Hematopoietic multipotent progenitor cell treated with erythropoietin and hydrocortisone succinate and interleukin-3 and kit ligand, for 17 days (in vitro differentiated cells): ENCODE measurements at regions not wholly inside any gene's neighbourhood (a gene's known extent, or its start where the extent isn't known, plus 50 kb on each side); places are given as distances from the start of the nearest gene placed in this dataset.

ENCODE experiments used
- DNase-seq: peaks from one replicate; pipeline ENCODE4 v3.0.0-alpha.2; 2015; ENCODE audit warnings: low spot score

DNA sequence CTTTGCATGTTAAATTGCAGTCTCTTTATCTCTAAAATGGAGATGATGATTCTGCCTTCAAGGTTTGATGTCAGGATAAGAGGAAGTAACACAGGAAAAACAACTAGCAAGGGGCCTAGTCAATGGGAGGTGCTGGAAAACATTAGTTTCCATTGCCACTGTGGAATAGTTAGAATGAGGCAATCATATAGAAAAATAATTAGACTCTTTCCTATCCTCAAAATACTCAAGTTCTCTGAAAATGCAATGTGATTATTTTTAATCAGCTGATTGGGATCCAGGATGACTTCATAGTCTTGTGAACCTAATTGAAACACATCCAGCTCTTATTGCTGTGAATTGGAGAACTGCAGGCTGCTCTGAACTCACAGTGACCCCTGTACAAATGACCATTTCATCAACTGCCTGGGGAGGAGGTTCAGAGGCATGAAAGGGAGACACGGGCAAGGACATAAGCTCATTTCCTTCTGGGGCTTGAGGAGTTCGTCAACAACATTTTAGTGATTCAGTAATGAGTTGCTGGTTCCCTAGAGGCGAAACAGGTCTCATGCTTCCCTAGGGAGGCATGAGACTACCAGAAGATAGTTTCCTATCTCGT is 422.5 kb downstream of the LPIN1 start:
- no peak for DNase-seq

DNA sequence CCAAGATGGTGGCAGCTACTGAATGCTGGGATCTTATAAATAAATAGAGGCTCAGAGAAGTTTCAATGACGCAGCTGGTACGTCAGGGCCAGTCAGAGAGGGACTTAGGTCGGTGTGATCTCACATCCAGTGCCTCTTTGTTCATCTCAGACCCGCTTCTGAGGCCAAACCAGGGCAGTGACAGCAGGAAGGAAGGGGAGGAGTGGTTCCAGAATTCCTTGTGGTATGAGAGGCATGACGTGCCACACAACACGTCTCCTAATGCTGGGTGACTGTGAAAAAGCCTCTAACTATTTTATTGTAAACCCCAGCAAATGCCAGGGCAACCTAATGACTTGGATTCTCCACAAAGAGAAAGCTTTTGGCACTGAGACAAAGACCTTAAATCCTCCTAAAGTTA is 423.3 kb downstream of the LPIN1 start:
- no peak for DNase-seq

DNA sequence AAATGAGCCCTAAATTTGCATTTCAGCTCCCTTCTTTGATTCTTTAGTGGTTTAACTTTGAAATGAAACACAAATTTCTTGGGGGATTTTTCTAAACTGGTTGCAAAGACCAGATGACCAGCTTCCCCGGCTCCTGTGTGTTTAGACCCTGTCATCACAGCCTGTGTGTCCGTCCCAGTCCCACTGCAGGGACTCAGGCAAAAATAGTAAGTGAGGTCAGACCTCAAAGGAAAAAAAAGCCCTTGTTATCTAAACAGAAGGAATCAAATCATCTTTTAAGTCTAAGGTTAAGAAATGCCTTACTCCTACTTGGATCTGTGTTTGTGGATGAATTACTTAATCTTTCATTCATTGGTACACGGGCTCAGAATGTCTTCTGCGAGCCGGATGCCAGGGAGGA is 423.7 kb downstream of the LPIN1 start:
- no peak for DNase-seq

DNA sequence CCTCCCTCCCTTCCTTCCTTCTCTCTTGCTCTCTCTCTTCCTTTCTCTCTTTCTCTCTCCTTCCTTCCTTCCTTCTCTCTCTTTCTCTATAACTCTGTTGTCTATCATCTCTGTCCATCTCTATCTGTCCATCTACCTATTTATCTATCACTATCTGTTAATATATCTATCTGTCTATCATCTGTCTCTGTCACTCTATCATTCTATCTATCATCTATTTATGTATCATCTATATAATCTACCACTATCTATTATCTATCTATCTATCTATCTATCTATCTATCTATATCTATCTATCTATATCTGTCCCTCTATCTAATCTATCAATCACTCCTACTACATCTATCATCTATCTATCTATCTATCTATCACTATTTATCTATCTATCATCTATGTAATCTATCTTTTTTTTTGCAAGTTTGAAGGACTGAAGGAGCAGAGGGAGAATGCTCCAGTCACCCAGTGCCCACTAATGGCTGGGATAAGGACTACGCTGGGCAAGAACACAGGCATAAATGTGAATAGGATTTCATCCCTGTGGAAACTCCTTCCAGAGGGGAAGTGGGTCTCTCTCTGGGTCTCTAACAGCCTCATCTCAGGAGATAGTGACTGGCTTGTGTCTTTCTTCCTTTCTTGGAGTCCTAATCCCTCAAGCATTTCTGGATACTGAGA is 427.0 kb downstream of the LPIN1 start:
- no peak for DNase-seq

DNA sequence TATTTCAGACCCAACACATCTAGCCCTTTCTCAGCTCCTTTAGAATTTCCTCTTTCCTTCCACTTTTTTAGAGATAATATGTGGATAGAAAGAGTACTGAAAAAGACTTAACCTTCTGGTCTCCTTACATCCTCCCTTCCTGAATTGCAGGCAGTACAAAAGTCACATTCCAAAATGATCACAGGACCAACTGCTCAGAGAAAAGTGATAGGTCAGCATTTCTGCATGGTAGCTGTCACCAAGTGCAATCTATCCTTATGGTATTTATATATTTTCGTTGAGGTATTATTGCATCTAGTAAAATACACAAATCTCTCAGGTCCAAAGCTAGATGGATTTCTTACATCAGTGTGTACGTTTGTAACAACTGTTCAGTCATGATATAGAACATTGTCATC is 427.5 kb downstream of the LPIN1 start:
- DNase-seq, result no peak

DNA sequence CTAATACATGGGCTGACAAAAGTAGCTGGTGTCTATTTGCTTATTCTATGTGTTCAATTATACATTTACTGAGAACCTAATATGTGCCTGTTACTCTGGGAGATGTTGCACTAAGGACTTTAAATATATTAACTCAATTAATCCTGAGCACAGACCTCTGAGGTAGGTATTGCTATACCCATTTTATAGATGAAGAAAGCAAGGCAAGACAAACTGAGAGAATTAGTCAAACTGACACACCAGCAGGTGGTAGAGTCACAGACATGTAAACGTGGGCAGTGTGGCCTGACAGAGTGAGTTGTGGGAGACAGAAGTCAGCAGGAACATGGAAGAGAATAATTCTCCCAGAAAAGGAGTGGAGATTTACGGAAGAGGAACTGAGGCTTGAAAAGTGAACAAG is 428.9 kb downstream of the LPIN1 start:
- DNase-seq, result no peak

DNA sequence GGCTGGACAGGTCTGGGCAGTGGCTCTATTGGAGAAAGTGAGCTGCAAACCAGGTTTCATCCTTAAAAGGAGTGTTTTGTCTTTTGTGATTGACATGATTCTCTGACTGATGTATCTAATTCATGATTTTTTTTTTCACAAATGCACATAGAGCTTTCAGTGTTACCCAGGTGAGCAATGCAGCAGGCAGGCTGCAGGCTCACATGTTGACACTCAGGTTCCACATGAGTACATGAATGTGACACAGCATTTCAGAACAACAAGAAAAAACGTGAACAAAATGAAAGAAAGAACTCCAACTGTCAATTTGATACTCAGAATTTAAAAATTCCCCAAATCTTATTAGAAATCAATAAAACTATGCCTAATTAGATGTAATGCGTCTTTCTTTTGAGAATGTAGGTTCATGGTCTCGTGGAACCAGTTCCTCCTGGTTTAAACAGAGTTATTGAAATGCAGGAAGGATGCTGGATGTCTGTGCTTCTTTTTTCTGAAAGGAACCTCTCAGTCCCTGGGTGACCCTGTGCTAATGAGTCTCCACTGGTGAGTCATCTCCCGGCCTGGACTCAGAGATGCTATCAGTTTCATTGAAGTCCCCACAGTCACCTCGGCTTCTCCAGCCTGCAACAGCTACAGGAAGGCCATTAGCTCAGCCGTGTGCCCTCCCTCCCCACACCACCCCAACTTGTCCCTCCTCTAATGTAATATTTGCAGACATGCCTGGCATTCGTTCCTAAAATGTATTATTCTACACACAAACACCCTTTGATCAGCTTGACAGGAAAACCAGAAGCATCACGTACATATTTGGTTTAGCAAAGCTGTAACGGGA is 430.4 kb downstream of the LPIN1 start:
- DNase-seq, result no peak

DNA sequence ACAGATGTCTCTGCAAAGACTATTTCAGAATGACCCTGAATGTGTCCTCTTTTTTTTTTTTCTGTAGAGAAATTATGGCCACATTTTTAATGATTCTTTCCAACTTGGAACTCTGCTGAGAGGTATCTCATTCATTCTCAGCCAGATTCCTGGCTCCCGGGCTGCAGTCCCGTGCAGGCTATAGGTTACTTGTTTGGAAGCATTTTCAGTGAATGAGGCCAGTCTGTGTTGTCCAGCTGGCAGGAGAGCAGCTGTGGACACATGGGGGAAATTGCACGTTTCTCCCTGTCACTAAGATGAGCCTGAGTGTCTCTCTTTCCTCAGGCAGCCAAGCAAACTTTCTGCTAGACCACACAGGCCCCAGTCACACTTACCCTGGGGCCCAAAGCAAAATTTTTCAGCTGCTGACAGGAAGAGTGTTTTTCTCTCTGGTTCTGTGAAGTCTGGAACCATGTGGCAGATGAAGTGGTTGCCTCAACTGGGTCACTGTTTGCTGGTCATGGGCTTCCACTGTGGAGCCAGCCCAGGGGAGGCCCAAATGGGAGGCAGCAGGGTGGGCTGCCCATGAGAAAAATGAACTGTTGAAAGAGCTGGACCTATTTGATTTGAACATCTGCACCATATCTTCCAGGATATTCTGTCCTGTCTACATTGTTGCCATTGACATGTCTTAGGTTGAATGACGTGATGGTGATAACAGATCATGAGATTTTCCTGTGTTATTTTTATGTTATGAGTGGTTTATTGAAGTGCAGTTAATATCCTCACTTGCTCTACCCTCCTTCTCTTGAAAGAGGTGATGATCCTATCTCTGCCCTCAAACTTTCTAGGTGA is 431.2 kb downstream of the LPIN1 start:
- no peak for DNase-seq

DNA sequence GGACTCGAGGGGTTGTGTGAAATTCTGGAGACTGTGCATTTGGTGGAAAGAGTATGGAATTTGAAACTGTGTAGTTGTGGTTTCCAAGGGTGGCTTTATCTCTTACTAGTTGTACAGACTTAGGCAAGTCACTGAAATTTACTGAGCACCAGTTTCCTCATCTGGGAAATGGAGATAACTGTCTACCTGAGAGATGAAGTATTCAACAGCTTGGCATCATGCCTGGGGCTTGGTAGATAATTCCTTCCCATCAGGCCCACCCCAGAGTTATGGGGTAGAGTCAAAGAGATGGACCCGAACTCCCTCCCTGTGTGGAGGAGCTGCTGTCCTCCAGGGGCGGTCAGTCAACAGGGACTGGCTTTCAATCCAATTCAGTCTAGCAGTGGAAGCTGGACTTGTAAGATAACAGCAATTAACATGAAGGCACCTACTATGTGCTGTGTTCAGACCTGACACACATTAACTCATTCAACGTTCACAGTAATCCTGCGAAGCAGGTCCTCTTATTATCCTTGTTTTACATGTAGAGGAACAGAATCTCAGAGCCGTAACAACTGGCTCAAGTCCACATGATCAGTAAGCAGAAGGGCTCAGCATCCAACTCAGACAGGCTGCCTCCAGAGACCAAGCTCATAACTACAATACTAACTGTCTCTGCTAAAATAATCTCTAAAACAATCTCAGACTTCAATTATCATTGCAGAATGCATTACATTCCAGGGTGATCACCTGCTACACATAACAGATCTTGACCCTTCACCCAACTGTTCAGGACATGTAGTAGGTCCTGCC is 432.1 kb downstream of the LPIN1 start:
- DNase-seq, result no peak

DNA sequence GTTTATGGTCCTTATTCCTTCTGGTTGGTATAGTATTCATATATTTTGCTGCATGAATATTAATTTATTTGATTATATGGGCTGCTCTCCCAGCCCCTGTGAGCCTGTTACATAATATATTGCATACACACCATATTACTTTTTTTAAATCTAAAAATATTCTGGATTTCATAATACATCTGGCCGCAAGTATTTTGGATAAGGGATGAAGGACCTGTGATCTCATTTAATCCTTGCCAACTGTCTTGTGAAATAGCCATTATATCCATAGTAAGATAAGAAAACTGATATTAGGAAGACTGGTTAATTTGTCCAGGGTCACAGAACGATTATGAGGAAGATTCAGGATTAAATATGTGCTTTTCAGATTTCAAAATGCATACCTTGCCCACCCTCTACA is 433.6 kb downstream of the LPIN1 start:
- DNase-seq, result no peak

DNA sequence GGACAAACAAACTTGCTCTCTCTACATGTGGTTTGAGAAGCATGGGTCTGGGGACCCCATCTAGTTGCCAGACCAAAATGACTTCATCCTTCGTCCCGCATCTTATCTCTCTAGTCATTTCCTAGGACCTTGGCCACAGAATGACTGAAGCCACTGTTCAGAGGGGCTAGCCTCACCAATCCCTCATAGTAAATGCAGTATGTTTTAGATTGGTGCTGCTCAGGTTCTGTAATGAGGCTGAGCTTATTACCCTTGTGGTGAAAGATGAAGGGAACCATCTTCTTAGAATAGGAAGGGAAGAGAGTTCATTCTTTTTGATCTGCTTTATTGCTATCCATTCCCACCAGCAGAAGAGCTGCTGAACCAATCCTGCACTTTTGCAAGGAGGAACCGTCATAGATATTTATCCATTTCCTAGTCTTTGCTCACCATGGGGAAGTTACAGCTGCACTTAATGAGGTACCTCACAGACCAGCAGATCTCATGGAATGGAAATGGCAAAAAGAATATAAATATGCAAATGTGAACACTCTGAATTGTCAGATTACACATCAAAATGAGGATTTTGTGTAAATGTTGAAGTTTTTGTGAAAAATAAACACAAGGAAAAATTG is 436.7 kb downstream of the LPIN1 start:
- no peak for DNase-seq

DNA sequence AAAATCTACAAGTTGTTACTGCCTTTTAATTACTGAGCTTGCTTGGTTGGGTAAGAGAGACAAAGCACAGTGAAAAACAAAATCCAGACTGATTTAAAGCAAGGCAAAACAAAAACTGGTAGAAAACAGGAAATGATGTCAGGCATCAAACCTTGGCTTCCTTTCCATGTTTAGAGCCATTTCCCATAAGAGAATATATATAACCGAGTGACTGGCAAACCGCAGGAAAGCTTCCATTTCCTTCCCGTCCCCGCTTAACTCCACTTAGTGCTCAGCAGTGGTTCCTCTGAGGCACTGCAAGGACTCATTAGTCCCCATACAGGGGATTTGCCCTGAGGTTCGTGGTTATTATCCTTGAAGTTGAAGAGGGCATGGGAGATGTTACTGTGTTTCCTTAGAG is 446.3 kb downstream of the LPIN1 start:
- DNase-seq, result no peak

DNA sequence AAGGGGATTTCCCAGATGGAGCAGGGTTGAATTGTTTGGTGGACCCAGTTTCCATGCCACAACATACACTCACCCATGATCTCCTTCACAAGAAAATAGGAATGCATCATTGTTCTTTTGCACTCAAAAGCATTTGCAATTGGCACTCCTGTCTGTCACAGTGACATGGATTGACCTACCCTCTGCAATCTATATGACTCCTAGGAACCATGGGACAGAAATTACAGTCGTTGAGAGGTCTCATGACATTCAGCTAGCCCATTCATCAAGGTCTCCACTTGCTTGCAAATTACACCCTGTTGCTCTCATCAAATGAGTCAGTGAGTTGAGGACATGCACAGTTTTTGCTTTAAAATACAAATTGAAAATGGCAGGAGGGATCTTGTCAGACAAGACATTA is 448.5 kb downstream of the LPIN1 start:
- DNase-seq, result no peak

DNA sequence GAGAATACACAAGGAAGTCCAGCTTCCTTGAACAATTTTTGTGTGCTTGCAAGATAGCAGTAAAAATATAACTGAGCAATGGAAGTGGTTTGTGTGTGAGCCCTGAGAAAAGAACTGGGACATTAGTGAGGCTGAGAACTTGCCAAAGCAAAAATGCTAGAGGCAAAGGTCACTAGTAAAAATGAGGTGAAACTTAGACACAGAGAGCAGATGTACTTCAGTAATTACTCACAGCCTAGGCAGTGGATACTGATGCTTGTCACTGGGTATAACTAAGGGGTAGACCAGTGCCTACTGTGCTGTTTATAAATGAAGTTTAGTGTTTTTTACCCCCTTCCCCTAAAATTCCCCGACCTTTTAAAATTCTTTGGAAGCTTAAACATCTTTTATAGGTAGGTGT is 450.1 kb downstream of the LPIN1 start:
- no peak for DNase-seq

DNA sequence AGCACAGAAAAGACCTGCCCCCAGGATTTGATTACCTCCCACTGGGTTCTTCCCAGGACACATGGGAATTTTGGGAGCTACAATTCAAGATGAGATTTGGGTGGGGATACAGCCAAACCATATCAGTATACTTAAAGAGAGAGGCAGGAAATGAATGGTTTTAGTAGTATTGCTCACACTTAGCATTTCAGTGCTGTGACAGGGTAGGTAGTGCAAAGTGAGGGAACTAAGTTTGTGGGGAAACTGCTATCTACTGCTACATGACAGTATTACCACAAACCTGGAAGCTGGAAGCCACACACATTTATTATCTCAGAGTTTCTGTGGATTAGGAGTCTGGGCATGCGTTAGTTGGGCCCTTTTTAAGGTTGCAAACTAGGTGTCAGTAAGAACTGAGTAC is 450.7 kb downstream of the LPIN1 start:
- no peak for DNase-seq

DNA sequence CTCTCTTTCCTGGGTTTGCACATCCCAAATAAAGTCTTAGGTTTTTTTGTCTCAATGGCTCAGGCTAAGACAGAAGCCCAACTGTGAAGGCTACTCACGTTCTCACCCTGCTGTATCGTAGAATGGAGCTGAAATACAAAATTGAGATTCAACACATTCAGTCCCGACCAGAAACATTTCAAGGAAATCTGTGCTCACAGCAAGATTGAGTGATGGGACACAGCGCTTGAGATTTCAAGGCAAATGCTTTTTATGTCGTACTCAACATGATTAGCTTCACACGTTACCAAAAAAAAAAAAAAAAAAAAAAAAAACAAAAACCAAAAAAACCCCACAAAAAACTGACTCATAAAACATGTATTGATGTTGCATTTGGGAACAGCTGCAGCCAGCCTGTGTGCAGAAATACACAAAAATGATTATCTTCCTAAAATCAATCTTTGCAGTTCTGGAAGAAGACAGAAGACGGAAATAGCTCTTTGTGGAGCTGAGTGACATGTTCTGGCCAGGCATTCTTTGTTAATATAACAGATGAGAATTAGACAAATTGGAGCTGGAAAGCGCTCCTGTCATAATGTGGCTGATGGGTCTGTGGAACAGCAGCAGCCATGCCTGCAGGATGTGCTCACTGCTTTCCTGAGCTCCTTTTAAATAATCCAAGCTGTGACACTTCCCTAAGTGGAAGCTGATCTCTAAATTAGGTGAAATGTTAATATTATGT is 453.2 kb downstream of the LPIN1 start:
- no peak for DNase-seq

DNA sequence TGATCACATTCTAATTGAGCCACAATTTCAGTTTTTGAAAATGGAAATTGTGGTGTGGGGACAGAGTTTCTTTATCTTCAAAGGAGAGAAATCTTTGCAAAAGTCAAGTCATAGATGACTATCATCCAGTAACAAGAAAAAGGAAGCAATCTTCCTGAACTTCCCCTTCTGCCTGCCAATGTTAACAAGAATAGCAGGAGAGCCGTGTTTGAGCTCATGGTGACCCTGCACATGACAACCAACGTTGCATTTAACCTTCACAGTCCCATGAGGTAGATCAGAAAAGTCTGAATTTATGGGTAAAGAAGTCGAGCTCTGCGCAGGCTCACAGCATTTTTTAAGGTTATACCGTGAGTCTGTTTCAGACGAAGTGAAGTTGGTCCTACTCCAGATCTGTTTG is 454.9 kb downstream of the LPIN1 start:
- no peak for DNase-seq

DNA sequence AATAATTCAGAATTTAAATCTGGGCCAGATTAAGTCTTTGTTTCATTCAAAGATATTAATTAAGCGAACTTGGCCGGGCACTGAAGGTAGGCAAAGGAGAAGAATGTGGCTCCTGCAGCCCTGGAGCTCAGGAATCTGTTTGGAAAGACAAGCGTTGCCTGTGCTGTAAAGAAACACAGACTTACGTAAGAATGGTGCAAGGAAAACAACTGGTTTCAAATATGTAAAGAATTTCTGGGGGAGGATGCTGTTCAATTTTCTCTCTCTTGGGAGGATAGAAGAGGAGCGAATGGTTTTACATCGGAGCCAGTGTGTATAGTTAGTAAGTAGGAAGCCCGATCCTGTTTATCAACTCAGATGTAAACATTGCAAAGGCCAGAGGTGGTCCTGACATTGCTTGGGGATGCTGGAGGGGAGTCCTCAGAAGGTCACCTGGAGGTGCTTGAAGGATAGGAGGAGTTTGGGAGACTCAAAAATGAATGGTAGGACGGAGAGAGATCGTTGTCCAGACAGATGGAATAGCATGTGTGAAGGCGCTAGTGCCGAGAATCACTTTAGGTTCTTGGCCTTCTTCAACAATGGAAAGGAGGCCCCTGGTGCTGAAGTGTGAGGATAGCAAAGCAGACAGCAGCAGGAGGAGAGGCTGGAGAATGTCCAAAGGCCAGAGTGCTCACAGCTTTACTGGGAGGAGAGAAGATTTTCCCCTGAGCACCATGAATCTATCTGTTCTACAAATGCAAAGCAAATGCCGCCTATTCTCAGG is 456.1 kb downstream of the LPIN1 start:
- no peak for DNase-seq

DNA sequence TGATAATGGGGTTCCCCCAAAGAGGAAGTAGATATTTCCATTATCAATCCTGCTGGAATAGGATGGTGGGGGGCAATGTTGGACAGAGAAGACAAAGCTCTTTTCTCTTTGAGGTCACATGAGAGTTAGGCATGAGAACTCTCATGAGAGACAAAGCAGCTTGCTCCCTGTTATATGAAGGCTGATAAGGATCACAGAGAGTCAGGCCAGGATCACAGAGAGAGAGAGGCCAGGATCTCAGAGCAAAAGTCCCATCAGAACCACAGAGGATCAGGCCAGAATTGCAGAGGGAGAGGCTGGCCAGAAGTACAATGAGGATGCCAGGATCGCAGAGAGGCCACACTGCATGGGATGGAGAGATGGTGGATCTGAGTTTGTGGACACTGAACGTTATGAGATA is 457.1 kb downstream of the LPIN1 start:
- no peak for DNase-seq

DNA sequence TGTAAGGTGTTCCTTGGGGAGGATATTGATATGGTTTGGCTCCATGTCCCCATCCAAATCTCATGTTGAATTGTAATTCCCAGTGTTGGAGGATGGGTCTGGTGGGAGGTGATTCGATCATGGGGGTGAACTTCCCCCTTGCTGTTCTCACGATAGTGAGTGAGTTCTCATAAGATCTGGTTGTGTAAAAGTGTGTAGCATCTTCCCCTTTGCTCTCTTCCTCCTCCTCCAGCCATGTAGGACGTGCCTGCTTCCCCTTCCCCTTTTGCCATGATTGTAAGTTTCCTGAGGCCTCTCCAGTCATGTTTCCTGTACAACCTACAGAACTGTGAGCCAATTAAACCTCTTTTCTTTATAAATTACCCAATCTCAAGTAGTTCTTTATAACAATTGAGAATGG is 458.7 kb downstream of the LPIN1 start:
- DNase-seq, result no peak
